HG03521 (cell line): ENCODE measurements at regions not wholly inside any gene's neighbourhood (a gene's known extent, or its start where the extent isn't known, plus 50 kb on each side); places are given as distances from the start of the nearest gene placed in this dataset.
"Not testable (repeated sequence)": the region's sequence is repeated elsewhere in the genome, so short reads cannot be mapped to it uniquely, and the experiment has no call there.

Experiments used
- ATAC-seq: cut with Tn5 transposase; IDR thresholded peaks from one replicate; pipeline ENCODE4 v1.9.1; 2021; ENCODE audit warnings: mild to moderate bottlenecking, moderate library complexity; ENCODE audit not compliant: unreplicated experiment

DNA sequence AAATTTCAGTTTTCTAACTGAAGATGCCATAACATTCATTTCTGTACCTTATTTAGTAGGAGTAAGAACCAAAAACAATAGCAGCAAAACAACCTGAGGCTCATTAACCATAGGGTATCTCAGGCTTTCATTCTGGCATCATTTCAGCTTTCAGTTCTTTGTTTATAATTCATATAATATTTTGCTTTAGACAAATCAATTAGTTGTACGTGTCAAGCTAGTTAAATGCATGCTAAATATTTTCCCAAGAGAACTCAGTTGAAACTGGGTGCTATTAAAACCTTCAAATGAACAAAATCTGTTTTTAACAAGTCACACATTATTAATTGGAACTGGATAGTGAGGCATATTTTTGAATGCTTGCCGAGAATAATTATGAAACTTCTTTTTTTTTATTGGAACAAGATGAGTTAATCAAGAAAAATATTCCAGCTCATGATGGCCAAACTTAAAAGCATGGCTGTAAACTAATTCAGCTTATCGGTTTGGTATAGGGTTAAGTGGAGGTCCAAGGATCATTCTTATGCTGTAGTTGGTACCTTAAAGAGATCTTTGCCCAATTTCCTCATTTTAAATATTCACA, 442.7 kb downstream of the BTG1 start:
- ATAC-seq: no peak

GRCh38 chr12:91695964-91696363, 449.7 kb downstream of the BTG1 start:
- no peak for ATAC-seq

DNA sequence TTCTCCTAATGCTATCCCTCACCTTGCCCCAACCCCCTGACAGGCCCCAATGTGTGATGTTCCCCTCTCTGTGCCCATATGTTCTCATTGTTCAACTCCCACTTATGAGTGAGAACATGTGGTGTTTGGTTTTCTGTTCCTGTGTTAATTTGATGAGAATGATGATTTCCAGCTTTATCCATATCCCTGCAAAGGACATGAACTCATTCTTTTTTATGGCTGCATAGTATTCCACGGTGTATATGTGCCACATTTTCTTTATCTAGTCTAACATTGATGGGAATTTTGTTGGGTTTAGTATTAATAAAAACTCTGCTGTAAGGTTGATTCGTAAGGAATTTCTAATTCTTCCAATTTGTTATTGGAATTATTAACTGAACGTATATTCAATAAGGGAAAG, 450.2 kb downstream of the BTG1 start:
- not testable (repeated sequence) for ATAC-seq

- no peak for ATAC-seq
Observed at GRCh38 chr12:91690531-91690930, 455.1 kb downstream of the BTG1 start.

GRCh38 chr12:91687052-91688017, 458.3 kb downstream of the BTG1 start:
- ATAC-seq: no peak

GRCh38 chr12:91685917-91686316, 459.7 kb downstream of the BTG1 start:
- no peak for ATAC-seq

GRCh38 chr12:91681751-91682150, 463.9 kb downstream of the BTG1 start:
- no peak for ATAC-seq

DNA sequence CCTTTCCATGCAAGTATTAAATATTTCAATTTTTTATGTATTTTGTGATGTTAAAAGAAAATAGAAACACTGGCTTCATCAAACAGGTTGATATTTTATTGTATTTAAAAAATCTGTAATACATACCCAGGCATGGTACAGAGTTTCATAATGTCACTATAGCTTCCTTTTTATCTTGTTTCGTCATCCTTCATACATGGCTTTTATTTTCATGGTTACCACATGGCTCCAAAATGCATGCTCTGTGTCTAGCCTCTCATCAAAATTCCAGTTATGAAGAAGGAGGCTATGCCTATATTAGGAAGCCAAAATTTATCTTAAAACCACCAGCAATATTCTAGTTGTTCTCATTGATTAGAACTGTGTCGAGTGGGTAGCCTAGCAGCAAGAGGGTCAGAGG, 464.8 kb downstream of the BTG1 start:
- no peak for ATAC-seq

DNA sequence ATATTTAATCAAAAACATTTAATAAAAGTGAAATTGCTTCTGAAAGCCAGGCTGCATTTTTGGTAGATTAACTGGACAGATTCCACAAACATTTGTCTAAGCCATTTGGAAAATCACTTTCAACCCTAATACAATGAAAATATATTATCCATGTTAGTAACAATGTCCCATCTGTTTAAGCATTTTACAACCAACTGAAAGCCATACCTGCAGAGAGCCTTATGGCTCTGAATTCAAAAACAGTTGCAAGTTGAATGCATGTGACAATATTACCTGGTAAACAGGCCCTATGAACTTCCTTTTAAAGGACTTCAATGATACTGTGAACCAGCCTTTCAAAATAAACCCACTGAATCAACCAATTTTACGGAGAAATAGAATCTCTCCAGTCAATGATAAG, 468.1 kb downstream of the BTG1 start:
- ATAC-seq: no peak

DNA sequence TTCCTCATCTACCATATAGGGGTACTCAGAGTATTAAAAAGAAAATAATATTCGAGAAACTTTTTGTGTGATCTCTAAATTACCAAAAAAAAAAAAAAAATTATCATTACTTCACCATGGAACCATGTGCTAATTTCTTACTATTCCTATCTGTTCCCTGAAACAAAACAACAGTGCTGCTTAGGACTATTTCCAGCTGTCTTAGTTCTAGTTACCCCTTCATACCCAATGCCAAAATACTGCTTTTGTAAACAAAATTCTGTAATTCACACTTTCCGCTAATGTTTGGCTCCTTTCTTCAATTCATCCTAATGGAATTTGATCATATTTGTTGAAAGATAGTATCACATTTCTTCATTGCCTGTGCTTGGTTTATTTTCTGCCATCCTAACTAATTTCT, 470.2 kb downstream of the BTG1 start:
- no peak for ATAC-seq

DNA sequence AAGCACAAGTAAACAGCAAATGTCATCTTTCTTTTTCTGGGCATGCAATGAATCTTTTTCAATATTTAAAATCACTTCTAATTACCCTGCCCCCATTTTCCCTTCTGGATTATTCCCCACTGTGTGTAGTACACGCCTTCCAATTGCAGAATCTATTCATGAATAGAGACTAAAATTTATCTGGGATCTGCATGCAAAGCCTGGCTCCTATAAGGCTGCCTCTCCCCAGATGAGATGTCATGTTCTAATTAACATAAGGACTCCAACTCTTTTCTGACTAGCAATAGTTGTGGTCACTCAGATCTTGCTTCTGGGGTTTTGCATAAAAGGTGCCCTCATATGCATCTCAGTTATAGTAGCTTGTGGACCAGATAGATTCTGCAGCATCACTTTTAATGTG, 473.5 kb downstream of the BTG1 start:
- no peak for ATAC-seq

- no peak for ATAC-seq
Observed at GRCh38 chr12:91667694-91668093, 478.0 kb downstream of the BTG1 start.

DNA sequence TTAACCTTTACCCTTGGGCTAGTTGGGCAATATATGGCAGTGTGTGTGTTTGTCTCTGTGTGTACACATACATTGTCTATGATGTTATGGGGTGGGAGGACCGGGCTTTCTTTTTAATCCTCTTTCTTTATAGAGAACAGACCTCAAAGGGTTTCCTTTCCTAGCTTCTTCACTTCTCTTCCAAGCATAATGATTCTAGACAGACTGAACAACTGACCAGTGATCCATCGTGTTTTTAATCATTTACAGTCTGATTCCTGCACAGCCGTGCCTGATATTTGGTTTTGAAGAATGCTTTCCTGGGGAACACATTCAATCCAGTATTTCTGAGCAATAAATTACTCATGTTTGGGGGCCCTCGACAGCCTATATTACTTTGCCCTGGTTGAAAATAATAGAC, 481.1 kb upstream of the DCN start:
- no peak for ATAC-seq

- no peak for ATAC-seq
Observed at GRCh38 chr12:91663310-91663709, 480.7 kb upstream of the DCN start.

DNA sequence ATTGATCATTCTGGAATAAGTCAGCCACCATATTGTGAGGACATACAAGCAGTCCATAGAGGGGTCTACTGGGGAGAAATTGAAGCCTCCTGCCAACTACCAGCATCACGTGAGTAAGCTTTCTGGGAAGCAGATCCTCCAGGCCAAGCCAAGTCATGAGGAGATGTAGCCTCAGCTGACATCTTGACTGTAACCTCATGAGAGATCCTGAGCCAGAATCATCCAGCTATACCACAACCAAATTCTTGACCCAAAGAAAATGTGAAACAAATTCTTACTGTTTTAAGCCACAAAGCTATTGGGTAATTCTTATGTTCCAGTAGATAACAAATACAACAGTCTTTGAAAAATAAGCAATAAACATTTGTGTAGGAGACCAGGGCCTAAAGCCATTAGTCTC, 479.4 kb upstream of the DCN start:
- ATAC-seq: no peak

DNA sequence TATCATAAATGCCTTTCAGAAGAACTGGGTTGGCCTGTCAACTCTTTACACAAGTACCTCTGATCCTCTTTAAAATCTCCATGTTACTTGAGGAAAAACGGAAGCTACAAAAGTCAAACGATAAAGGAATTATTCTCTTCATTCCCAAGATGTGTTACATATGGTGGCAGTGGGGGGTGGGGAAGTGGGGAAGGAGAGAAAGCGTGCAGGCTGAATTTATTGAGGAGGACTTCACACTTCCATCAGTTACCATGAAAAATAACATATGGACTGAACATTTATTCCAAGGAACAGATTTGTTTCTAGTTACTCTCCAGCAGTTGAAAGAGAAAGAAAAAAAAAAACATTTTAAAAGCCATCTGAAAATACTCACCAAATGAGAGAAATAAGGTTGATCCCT, 474.4 kb upstream of the DCN start:
- no peak for ATAC-seq

- no peak for ATAC-seq
Observed at GRCh38 chr12:91655966-91656365, 473.3 kb upstream of the DCN start.

- ATAC-seq: no peak
Observed at GRCh38 chr12:91654087-91654486, 471.5 kb upstream of the DCN start.

DNA sequence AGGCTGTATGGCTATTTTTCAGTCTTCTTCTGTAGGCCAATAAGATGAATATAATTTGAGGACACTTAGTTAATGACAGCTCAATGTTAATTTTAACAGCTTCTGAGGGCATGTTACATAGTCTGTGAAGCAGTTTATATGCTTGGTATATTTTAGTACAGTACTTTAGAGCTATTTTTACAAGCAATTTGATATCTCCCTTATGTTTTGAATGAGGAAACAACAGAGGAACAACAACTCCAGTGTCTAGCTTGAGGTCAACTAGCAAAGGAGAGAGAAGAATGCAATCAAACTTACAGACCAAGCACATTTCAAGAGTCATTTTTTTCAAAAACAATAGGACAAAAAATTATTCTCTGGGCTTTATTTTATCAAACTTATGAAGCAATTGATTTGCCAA, 469.1 kb upstream of the DCN start:
- ATAC-seq: no peak

DNA sequence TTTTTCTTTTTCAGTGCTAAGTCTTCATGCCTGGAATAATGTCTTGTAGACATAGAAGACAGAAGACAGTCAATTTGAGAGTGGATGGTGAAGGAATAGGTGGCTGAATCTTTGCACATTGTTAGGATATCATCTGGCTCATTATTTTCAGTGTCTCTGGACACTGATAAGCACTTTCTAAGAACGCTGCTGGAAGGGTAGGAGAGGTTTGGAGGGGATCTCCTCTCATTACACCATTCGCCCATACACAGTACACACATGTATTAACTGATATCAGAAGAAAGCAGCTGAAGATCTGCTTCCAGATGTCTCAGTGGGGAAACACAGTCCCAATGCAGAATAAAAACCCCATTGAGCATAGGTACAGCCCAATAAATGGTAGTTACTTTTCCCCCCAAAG, 461.1 kb upstream of the DCN start:
- no peak for ATAC-seq

DNA sequence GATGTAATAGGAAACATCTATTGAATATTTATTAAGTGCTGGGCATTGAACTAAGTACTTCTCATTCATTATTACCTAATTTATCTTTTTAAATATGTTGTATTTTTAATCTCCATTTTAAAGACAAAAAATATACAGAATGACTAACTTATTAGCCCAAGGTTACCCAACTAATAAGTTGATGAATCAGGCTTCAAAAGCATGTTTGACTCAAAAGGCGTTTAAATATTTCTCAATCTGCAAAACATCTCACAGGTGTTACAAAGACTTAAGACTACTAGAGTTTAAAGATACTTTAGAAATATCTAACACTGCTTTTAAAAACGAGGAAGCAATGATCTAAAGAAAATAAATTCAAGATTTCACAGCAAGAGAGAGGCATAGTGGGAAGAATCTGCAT, 457.4 kb upstream of the DCN start:
- no peak for ATAC-seq

DNA sequence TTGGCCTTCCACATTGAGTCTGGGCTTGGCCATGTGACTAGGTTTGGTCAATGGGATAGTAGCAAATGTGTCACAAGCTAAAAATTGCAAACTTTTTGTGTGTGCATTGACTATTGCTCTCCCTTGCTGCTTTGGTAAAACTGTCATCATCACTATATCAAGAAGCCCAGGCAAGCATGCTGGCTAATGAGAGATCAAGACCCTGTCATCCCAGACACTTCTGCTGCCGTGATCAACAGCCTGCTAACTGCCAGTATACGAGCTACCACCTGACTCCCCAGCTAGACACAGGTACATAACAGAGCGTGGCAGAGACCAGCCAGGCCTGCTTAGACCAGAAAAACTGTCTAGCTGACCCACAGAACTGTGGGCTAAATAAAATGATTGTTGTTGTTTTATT, 456.7 kb upstream of the DCN start:
- no peak for ATAC-seq
